Islet of Langerhans (tissue), 1 donor: ENCODE measurements at regions not wholly inside any gene's neighbourhood (a gene's known extent, or its start where the extent isn't known, plus 50 kb on each side); places are given as distances from the start of the nearest gene placed in this dataset.

ENCODE experiments used
- FAIRE-seq: peaks from one replicate; lab custom pipeline; 2011; peaks lifted over from hg19 to GRCh38; lab: Jason Lieb, UNC

- FAIRE-seq = no peak
These were observed 175.1 kb upstream of the DDX18 start for GRCh38 chr2:117639401-117639800.

- FAIRE-seq = no peak
These were observed 170.1 kb upstream of the DDX18 start for GRCh38 chr2:117644403-117644802.

- FAIRE-seq = no peak
These were observed 169.0 kb upstream of the DDX18 start for GRCh38 chr2:117645458-117645857.

GRCh38 chr2:117646099-117646498, 168.4 kb upstream of the DDX18 start:
- no peak for FAIRE-seq

GRCh38 chr2:117646872-117647271, 167.6 kb upstream of the DDX18 start:
- FAIRE-seq = no peak

GRCh38 chr2:117656546-117656945, 157.9 kb upstream of the DDX18 start:
- no peak for FAIRE-seq

GRCh38 chr2:117661619-117662018, 152.9 kb upstream of the DDX18 start:
- no peak for FAIRE-seq

GRCh38 chr2:117674172-117674571, 140.3 kb upstream of the DDX18 start:
- no peak for FAIRE-seq

GRCh38 chr2:117679952-117680351, 134.5 kb upstream of the DDX18 start:
- no peak for FAIRE-seq

- no peak for FAIRE-seq
These were observed 129.6 kb upstream of the DDX18 start for GRCh38 chr2:117684919-117685318.

GRCh38 chr2:117686699-117687098, 127.8 kb upstream of the DDX18 start:
- FAIRE-seq = no peak

GRCh38 chr2:117691595-117691994, 122.9 kb upstream of the DDX18 start:
- FAIRE-seq = no peak

- FAIRE-seq = no peak
These were observed 122.3 kb upstream of the DDX18 start for GRCh38 chr2:117692001-117692763.

GRCh38 chr2:117693154-117693553, 121.3 kb upstream of the DDX18 start:
- no peak for FAIRE-seq

GRCh38 chr2:117693651-117694050, 120.8 kb upstream of the DDX18 start:
- no peak for FAIRE-seq

GRCh38 chr2:117698287-117698686, 116.2 kb upstream of the DDX18 start:
- no peak for FAIRE-seq

- no peak for FAIRE-seq
These were observed 115.7 kb upstream of the DDX18 start for GRCh38 chr2:117698819-117699218.

- no peak for FAIRE-seq
These were observed 114.0 kb upstream of the DDX18 start for GRCh38 chr2:117700471-117700870.

- FAIRE-seq = no peak
These were observed 113.1 kb upstream of the DDX18 start for GRCh38 chr2:117701365-117701764.

GRCh38 chr2:117702098-117702497, 112.4 kb upstream of the DDX18 start:
- no peak for FAIRE-seq

GRCh38 chr2:117703858-117704257, 110.6 kb upstream of the DDX18 start:
- no peak for FAIRE-seq

GRCh38 chr2:117704818-117705217, 109.7 kb upstream of the DDX18 start:
- no peak for FAIRE-seq

GRCh38 chr2:117707874-117708273, 106.6 kb upstream of the DDX18 start:
- FAIRE-seq = no peak

GRCh38 chr2:117712684-117713083, 101.8 kb upstream of the DDX18 start:
- no peak for FAIRE-seq

GRCh38 chr2:117714110-117714509, 100.4 kb upstream of the DDX18 start:
- no peak for FAIRE-seq
